ENCODE measurements at regions not wholly inside any gene's neighbourhood (a gene's known extent, or its start where the extent isn't known, plus 50 kb on each side); places are given as distances from the start of the nearest gene placed in this dataset.

DNA sequence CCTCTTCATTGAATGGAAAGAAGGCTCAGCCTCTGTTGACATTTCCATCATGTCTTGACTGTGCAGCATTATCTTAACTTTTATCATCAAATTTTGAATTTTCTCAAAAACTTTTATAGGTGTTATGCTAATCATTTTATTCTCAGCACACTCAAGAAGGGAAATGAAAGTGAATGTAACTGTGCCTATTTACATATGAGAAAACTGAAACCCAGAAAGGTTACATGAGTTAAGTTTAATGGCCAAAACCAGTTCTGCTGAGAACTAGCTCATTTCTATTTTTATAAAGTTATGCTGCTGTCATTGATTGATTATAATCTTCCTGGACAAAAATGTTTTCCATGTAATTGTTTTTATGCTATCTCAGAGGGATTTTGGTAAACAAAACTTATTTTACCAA is 618.8 kb upstream of the NRXN1 start:
- no peak for DNase-seq (ENCODE audit: low read depth)

DNA sequence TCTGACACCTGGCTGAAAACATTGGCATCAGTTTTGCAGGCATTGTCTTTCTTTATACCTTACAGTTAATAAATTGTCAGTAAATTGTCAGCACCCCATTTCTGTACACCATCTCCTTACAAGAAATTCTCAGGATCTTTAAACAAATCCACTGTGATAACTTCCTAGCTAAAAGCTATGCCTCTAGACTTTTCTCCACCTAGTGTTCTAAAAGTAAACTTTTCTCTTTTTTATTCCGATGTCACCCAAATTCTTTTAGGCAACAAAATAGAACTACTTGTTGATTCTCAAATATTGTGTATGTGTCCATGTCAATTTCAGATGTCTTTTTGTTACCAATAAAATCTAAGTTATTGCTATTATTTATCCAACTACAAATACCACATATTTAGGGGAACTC is 617.4 kb upstream of the NRXN1 start:
- no peak for DNase-seq (ENCODE audit: low read depth)

DNA sequence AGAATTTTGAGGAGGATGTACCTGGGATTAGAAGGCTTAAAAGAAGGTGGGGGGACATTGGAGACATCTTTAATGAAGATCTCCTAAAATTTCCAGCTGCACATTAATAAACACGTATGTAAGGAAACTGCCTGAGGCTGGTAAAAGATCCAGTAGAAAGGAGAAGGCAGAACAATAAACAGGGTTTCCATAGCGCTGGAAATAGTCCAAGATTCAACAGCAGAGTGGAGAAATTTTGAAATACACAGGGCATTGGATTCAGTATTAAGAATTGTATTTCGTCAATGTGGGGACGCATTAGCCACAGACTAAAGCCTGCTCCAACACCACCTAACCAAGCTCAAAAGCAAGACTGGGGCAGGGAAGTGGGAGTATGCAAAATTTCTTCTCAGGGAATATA is 606.9 kb upstream of the NRXN1 start:
- DNase-seq (ENCODE audit: low read depth), result no peak

DNA sequence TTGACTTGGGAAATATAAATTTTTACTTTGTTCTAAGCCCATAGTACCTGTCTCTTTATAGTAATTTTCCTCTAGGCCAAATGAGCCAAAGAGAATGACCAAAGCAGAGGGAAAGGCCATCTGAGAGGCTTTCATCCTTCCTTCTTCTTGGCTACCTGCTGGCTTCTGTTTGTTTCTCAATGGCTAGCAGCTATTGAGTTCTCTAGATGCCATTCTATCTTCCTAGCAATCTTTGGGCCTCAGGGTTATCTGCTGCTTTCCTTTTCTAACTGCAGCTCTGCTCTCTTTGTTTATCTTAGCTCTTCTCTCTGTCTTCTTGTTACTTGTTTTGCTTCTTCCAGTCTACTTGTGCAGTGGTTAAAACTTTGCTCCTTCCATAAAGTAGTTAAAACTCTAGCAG is 601.1 kb upstream of the NRXN1 start:
- DNase-seq (ENCODE audit: low read depth), result no peak

DNA sequence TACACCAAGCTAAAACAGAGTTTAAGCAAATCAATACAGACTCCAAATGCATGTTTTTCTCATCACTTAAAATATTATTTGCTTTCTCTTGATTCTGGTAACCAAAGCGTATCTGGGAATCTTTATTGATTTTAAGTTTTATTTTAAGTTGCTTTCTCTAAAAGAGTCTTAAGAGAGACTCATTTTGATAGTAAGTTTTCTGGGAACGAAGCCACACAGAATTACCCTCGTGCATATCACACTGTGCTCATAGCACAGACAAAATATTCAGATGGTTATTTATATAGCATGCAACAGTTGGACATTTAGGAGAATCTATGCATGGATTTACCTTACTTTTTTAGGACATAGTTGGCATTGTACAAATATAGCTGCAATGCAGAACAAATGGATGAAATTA is 597.5 kb upstream of the NRXN1 start:
- DNase-seq (ENCODE audit: low read depth), result no peak

DNA sequence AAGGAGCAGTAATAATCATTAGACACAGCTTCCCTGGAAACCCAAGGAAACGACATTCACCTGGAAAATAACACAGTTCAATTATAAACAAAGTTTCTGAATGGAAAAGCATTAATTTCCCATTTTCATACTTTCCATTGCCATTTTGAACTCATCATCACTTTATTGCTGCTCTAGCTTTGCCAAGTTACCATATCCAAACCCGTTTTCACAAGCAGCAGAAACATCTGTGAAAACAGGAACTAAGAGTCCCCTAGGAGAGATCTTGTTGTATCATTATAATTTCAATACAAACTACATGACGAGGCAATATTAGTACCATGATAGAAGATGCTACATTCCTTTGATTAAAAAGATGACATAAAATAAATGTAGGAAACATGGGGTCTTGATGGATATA is 597.0 kb upstream of the NRXN1 start:
- DNase-seq (ENCODE audit: low read depth), result peak; percentile 25

DNA sequence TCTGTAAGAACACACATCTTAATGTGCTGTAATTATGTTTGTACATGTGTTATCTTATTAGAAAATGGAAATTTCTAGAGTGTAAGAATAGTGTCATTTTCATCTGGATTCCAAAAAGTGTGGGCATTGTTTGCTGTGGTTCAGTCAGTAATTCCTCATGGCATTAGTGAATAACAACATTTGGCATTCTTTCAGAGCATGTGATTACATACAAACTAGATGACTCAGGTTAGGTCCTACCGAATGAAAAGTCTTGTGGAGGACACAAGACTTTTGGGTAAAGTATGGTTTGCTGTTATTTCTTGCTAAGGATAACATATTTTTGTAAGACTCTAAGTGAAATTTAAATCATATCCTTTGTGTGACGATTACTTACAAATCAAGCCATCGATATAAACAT is 593.1 kb upstream of the NRXN1 start:
- DNase-seq (ENCODE audit: low read depth), result peak; percentile 40

DNA sequence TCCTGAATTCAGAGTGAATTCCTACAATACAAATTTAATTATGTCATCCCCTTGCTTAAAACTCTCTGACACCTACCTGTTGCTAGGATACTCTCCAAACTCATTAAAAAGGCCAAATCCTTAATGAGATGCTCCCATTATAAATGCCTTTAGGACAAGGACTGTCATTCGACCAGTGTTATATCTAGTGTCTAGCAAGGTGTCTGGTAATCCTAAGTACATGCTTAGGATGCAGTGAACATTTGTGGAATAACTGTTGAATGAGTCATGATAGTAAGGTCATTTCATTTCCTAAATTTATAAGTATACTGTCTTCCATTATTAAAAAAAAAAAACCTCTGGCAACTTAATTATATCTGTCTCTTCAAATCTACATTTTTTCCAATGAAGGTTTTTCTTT is 588.9 kb upstream of the NRXN1 start:
- no peak for DNase-seq (ENCODE audit: low read depth)

DNA sequence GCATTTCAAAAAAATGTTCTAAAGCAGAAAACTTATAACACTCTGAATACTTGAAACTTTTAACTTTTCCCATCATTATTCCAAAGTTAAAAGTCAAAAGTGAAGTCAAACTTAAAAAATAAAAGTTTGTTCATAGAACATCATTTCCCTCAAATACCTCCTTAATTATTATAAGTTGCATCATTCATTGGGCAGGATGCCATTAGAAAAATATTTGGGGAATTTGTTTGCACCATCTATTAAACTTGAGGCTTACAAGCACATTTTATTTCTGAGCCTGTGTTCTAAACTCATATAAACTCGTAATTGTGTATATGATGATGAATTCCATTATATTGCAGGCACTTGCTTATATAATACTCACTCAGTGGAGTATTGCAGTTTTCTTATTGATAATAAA is 588.0 kb upstream of the NRXN1 start:
- no peak for DNase-seq (ENCODE audit: low read depth)

DNA sequence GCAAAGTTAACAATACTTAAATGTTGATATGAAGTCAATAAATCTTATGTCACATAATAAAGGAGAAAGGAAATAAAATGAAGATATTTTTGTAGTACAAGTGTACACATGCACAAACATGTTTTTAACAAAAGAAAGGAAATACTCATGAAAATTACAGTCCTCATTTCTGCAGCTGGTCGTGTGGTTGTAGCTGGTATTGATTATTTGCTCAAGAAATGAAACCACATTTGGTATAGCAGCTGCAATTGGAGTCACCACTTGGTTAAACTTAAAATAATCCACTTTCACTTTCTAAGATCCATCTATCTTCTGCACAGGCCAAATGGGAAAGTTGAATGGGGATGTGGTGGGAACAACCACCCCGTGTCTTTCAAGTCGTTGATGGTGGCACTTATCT is 580.5 kb upstream of the NRXN1 start:
- no peak for DNase-seq (ENCODE audit: low read depth)

DNA sequence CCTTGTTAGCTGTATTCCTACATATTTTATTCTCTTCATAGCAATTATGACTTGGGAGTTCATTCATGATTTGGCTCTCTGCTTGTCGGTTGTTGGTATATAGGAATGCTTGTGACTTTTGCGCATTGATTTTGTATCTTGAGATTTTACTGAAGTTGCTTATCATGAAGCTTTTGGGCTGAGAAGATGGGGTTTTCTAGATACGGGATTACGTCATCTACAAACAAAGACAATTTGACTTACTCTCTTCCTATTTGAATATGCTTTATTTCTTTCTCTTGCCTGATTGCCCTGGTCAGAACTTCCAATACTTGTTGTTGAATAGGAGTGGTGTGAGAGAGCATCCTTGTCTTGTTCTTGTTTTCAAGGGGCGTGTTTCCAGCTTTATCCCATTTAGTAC is 569.8 kb upstream of the NRXN1 start:
- no peak for DNase-seq (ENCODE audit: low read depth)

DNA sequence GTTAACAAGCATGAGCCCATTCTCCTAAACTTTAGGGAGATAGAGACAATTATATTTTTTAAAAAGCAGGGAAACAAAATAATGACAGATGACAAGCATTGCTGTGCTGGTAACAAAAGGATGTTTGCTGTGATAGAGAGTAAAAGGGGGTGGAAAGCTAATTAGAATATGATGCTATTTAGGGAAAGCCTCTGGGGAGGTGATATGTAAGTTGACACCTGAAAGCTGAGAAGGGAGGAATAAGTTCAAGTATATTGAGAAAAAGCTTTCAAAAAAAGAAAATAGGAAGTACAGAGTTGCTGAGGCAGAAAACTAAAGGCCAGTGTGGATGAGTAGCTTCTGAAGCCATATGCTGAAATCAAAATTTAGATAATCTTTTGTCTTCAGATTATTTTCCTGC is 565.2 kb upstream of the NRXN1 start:
- DNase-seq (ENCODE audit: low read depth), result no peak

DNA sequence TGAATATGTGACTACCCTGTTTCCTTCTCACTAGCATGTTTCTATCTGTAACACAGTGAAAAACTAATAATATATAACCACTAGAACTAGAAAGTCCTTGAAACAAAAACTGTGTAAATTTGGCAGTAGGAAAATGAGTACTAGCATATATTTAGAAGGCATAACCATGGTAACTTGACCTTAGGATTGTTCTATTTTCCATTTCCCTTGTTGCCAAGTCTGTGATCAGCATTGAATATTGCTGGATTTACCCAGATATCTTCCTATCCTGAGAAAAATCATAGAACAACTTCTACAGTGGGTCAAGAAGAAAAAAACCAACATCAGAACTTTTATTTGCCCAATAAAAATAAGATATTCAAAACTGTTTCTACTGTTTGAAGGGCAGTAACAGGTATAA is 563.9 kb upstream of the NRXN1 start:
- DNase-seq (ENCODE audit: low read depth), result no peak

DNA sequence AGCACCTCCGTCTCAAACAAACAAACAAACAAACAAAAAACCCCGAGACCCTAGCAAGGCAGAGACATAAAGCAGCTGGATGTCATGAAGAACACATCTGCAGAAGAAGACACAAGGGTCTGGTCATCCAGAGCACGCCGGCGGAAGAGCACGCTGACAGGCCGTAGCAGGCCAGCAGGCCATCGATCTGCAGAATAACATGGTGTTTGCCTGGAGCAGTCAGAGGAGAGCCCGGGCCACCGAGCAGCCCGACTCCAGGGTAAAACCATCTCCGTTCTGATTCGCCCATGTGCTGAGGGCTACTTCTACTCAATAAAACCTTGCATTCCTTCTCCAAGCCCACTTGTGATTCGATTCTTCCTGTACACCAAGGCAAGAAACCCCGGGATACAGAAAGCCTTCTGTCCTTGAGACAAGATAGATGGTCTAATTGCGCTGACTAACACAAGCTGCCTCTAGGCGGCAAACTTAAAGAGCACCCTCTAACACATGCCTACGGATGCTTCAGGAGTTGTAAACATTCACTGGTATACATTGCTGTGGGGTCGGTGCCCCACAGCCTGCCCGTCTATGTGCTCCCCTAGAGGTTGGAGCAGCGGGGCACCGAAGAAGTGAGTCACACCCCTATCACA is 549.8 kb upstream of the NRXN1 start:
- no peak for DNase-seq (ENCODE audit: low read depth)

DNA sequence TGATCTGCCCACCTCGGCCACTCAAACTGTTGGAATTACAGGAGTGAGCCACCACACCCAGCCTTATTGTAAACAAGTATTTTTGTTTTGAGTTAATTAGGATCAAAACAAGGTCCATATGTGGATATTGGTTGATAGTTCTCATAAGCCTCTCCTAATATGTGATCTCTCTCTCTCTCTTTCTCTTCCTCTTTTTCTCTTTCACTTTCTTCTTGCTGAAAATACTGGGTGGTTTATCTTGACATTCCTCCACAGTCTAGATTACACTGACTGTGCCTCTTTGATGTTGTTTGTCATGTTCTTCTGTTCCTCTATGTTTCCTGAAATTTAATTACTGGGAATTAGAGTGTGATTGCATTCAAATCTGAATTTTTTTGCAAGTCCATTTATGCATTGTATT is 547.5 kb upstream of the NRXN1 start:
- no peak for DNase-seq (ENCODE audit: low read depth)

DNA sequence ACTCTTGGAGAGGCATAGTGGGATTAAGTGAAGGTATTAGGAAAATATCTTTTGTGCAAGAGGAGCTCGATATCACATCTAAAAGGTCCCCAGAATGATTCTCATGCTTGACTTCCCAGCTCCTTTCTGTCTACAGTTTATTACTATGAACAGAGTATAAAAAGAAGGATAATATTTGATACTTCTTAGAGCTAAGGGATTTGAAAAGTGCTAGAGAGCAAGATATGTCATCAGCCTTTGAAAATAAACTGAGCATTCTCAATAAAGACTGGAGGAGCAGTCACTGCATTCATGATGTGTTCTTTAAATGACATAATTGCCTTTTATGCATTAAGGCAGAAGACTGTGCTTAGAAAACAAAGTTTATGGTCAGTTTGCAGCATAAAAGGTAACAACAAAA is 543.2 kb upstream of the NRXN1 start:
- DNase-seq (ENCODE audit: low read depth), result no peak

DNA sequence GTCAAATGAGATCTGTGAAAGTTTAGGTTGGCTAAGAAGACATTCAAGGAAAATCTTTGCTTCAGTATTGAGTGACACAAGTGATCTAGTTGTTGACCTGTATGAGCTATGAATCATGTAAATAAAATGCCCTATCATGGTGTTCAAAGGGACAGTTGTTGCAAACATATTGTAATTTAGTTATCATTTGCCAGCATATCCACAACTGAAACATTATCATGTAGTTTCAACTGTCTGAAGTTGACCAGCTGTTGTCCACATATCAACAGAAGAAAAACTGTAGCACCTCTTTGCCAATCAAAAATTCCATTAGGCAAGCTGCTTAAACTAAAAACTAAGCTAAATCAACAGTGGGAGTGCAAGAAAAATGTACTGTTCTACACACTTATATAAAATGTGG is 527.1 kb upstream of the NRXN1 start:
- no peak for DNase-seq (ENCODE audit: low read depth)

DNA sequence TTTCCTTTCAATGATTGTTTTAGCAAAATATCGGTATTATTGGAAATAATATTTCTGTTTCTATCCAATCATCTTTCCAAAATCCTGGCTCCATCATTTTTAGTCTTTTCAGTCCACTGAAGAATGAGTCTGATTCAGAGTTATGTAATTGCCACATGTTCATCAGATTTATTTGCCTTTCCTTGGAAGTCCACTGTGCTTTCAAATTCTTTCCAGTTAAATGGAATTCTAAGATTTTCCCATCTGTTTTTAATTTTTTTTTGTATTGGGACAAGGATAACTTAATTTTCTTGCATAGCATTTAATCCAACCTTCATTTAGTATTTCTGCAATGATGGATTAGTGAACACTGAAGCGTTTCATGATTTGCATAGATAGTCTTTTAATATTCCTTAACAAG is 521.5 kb upstream of the NRXN1 start:
- DNase-seq (ENCODE audit: low read depth), result peak; percentile 23

DNA sequence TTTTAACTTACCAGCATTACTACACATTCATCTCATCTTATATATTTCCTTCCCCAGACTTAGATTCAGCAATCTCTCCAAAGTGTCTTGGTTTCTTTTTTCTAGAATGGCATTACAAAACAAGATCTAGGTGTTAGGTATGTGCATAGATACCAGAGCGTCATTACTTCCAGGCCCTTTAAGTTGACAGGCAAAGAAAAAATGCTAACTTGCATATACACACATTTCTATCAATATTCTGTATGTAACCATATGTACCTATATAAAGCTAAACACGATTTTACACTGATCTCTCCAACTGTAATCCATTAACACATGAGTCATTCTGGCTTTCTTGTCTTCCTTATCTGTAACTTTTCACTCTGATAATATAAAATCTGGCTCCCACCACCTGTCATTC is 503.8 kb upstream of the NRXN1 start:
- DNase-seq (ENCODE audit: low read depth), result no peak

DNA sequence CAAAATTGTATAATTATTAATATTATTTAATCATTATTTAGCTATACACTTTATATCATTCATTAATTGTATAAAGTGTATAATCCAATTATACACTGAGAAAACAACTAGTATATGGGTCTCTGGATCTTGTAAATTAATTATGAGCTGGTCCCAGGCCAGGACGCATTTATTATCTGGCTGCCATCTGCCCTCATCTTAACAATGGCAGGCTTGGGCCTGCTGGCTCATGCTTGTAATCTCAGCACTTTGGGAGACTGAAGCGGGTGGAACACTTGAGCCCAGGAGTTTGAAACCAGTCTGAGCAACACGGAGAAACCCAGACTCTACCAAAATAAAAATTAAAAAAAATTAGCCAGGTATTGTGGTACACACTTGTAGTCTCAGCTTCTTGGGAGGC is 502.2 kb upstream of the NRXN1 start:
- no peak for DNase-seq (ENCODE audit: low read depth)

DNA sequence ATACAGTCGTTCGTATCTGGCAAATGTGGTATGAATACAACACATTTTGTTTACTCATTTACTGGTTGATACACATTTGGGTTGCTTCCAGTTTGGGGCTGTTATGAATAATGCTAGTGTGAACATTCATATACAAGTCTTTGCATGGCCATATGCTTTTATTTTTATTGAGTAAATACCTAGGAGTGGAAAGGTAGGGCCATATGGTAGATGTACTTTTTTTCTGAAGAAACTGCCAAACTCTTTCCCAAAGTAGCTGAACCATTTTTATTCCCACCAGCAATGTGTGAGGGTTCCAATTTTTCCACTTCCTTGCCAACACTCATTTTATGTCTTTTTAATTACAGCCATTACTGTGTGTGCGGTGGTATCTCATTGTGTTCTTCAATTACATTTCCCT is 496.2 kb upstream of the NRXN1 start:
- no peak for DNase-seq (ENCODE audit: low read depth)

DNA sequence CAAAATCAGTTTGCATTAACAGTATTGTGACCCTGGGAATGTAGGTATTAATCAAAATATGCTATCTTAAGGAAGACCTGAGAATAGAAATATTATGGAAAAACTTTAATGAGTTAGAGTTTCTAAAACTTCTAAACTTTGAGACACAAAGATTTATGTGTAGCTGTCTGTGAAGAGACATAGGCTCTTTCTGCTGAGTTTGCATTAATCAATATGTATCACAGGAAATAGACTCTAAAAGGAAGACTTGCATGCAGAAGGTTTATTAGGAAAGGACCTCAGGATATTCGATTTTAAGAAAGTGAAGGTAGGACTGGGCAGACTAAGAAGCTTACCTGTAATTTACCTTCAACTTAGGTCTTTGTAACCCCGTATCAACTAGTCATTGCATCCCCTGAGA is 494.8 kb upstream of the NRXN1 start:
- DNase-seq (ENCODE audit: low read depth), result no peak

DNA sequence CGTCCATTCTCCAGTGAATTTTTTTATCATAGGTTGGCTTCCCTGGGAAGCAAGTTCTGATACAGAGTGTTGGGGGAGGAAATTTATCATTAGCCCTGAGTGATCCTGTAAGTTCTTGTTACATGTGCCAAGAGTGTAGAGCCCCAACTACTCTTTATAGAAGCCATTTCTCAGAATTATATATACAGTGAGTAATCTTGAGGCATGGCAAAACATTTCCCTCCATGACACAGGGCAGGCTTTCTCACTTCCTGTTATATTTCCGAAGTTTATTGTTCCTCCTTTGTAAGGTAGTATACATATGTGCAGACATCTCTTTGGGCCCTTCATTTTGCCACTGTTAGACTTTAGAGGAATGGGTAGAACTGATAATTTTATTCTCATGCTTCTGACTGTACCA is 484.7 kb upstream of the NRXN1 start:
- DNase-seq (ENCODE audit: low read depth), result no peak

DNA sequence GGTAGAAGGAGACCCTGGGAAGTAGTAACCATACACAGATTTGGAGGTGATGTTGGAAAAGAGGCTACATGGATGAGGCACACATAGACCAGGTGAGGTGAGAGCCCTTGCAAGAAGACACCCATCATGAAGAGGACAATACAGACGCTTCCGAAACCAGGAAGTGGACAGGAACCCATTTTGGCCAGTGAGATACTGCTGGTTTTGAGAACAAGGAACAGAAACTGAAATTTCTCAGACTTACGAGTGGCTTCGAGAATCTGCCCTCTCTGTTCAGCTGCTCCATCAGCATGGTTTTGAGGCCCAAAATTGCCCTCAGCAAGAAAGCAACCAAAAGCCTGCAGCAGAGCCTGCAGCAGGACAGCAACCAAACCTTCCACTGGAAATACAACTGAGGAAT is 479.1 kb upstream of the NRXN1 start:
- no peak for DNase-seq (ENCODE audit: low read depth)

DNA sequence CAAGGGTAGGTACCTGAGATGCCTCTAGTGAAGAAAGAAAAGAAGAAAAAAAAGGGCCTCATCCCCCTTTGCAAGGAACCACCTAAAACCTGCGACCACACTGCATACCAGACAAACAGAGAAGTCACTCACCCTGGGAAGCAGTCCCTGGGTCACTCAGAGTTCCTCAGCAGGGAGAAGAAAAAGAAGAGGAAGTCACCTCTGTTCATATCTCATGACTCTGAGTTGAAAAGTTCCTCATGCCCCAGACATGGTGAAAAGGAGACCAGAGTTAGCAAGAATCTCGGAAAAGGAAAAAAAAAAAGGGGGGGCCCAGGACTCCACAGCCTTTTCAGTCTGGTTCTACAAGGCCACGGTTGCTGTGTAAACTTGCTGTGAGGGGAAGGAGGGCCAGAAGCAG is 478.4 kb upstream of the NRXN1 start:
- DNase-seq (ENCODE audit: low read depth), result no peak

Data from stromal cell of bone marrow (primary cell).